ENCODE measurements at regions not wholly inside any gene's neighbourhood (a gene's known extent, or its start where the extent isn't known, plus 50 kb on each side); places are given as distances from the start of the nearest gene placed in this dataset.

DNA sequence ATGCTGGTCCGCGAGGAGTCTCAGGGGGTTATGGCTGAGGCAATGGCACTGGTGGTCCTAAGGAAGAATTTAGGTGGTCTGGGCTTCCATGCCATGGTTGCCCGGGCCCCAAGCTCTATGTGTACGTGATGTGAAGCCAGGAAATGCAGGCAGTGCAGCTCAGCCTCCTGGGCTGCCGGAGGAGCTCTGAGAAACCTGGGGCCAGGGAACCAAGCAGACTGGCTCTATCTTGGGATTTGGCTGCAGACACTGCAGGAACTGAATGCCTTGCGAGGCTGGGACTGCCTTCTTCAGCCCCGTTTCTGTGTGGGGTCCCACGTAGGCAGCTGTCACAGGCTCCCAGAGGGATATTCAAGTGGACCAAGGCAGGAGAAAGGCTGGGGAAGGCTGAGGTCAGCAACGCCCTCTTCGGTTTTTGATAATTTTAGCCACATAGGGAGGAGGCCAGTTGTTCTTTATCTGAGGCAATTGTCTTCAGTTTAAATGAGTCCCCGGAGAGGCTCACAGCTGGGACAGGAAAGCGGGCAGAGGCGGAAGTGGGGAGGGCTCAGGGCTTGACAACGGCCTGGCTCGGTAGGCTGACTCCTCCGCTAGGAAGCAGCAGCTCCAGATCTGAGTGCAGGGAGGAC lies 77.7 kb downstream of the RHOB start:
- H3K4me1 ChIP-seq (ENCODE audit: control insufficient read depth, insufficient read depth, low read length), result peaks cover 33% of the 10 kb centered on the region
- H3K4me3 ChIP-seq (ENCODE audit: low read length), result no peak overlapping the region
- no peaks in the 10 kb centered on the region for H3K9me3 ChIP-seq (ENCODE audit: control insufficient read depth, low read length)
- H3K9ac ChIP-seq (ENCODE audit: low read length), result no peak overlapping the region
- no peak for DNase-seq (ENCODE audit: low read depth)
- no peaks in the 10 kb centered on the region for H3K27me3 ChIP-seq (replicated peaks; ENCODE audit: control insufficient read depth, insufficient read depth, low read length)
- H3K36me3 ChIP-seq (ENCODE audit: control insufficient read depth, insufficient read depth, low read length, severe bottlenecking), result no peaks in the 10 kb centered on the region

DNA sequence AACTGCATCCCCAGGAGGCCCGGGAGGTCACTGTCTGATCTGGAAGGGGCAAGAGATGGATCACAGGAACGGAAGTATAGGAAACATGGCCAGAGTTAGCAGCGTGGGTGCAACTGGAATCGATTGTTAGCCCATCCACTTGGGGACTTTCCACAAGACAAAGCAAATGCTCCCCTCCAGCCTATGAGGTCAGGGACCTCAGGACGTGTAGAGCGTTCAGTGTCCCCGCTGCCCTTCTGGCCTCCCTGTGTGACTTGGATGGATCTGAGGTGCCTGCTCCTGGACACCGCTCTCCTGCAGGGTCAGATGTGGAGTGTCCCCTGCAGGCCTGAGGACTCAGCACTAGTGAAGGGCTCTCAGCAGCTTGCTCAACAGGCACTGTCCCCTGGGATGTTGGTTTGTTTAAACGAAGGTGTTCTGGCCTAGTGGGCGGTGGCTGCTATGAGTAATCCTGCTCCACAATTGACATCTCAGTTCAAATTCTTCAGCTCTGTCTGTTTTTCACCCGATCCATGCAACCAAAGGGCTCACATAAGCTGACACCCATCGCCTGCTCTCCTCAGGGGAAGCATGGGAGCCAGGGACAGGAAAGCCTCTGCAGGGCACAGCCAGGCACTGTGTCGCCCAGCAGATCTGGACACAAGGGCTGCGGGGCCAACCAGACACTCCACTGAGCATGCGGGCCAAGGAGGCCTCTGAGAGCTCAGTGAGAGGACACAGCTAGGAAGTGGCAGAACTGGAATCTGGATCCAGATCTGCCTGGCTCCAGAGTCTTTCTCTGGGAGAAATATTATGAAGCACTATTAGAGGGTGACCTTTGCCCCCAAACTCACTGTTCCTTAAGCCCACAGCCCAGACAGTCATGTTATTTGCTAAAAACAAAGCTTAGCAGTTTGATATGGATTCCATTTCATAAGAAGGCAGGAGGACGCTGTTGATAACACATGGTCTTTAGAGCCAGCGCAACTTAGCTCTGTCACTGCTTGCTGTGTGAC lies 78.5 kb downstream of the RHOB start:
- no peak overlapping the region for H3K4me3 ChIP-seq (ENCODE audit: low read length)

GRCh38 chr2:20526160-20526559 lies 79.3 kb downstream of the RHOB start:
- Histone ChIP-seq H3K27me3 (replicated peaks; ENCODE audit: control insufficient read depth, insufficient read depth, low read length) (no peaks in the 10 kb centered on the region), H3K4me1 (ENCODE audit: control insufficient read depth, insufficient read depth, low read length) (peaks cover 33% of the 10 kb centered on the region), H3K9ac (ENCODE audit: low read length) (peak overlapping the region; percentile 68), H3K36me3 (ENCODE audit: control insufficient read depth, insufficient read depth, low read length, severe bottlenecking) (no peaks in the 10 kb centered on the region), H3K9me3 (ENCODE audit: control insufficient read depth, low read length) (no peaks in the 10 kb centered on the region), H3K4me3 (ENCODE audit: low read length) (no peak overlapping the region)
- no peak for DNase-seq (ENCODE audit: low read depth)

More for the DNA sequence above, 78.5 kb downstream of the RHOB start:
- peak; percentile 86 for DNase-seq (ENCODE audit: low read depth)
- Histone ChIP-seq H3K9me3 (ENCODE audit: control insufficient read depth, low read length) (no peaks in the 10 kb centered on the region), H3K4me1 (ENCODE audit: control insufficient read depth, insufficient read depth, low read length) (peaks cover 33% of the 10 kb centered on the region), H3K36me3 (ENCODE audit: control insufficient read depth, insufficient read depth, low read length, severe bottlenecking) (no peaks in the 10 kb centered on the region), H3K27me3 (replicated peaks; ENCODE audit: control insufficient read depth, insufficient read depth, low read length) (no peaks in the 10 kb centered on the region), H3K9ac (ENCODE audit: low read length) (peak overlapping the region; percentile 1)

DNA sequence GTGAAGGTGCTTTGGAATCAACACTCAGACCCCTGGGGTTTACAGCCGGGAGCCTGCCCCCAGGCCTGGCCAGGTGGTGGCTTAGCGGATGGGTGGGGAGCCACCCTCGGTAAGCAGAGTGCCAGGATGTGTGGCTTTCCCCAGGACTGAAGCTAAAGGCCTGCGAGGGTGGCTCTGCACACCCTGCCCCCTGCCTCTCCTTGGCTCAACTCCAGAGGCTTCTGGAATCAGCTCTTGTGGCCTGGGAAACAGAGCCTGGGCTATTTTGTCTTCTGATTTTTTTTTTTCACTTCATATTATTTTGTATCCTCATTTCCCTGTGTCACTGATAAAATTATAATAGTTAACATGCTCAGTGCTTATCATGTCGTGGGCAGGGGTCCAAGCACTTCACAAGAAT lies 79.8 kb downstream of the RHOB start:
- Histone ChIP-seq H3K9ac (ENCODE audit: low read length) (peak overlapping the region; percentile 68), H3K4me1 (ENCODE audit: control insufficient read depth, insufficient read depth, low read length) (peaks cover 33% of the 10 kb centered on the region), H3K27me3 (replicated peaks; ENCODE audit: control insufficient read depth, insufficient read depth, low read length) (no peaks in the 10 kb centered on the region), H3K4me3 (ENCODE audit: low read length) (peak overlapping the region; percentile 8), H3K9me3 (ENCODE audit: control insufficient read depth, low read length) (no peaks in the 10 kb centered on the region), H3K36me3 (ENCODE audit: control insufficient read depth, insufficient read depth, low read length, severe bottlenecking) (no peaks in the 10 kb centered on the region)
- no peak for DNase-seq (ENCODE audit: low read depth)

- Histone ChIP-seq H3K9ac (ENCODE audit: low read length) (no peak overlapping the region), H3K27me3 (replicated peaks; ENCODE audit: control insufficient read depth, insufficient read depth, low read length) (peaks cover 4% of the 10 kb centered on the region), H3K4me3 (ENCODE audit: low read length) (no peak overlapping the region), H3K4me1 (ENCODE audit: control insufficient read depth, insufficient read depth, low read length) (peaks cover 33% of the 10 kb centered on the region), H3K9me3 (ENCODE audit: control insufficient read depth, low read length) (no peaks in the 10 kb centered on the region), H3K36me3 (ENCODE audit: control insufficient read depth, insufficient read depth, low read length, severe bottlenecking) (no peaks in the 10 kb centered on the region)
- DNase-seq (ENCODE audit: low read depth), result no peak
Observed at GRCh38 chr2:20528713-20529112, 81.8 kb downstream of the RHOB start.

GRCh38 chr2:20530520-20530919 lies 83.6 kb downstream of the RHOB start:
- Histone ChIP-seq H3K4me3 (ENCODE audit: low read length) (no peak overlapping the region), H3K4me1 (ENCODE audit: control insufficient read depth, insufficient read depth, low read length) (peaks cover 22% of the 10 kb centered on the region), H3K9me3 (ENCODE audit: control insufficient read depth, low read length) (no peaks in the 10 kb centered on the region), H3K36me3 (ENCODE audit: control insufficient read depth, insufficient read depth, low read length, severe bottlenecking) (no peaks in the 10 kb centered on the region), H3K27me3 (replicated peaks; ENCODE audit: control insufficient read depth, insufficient read depth, low read length) (peaks cover 4% of the 10 kb centered on the region), H3K9ac (ENCODE audit: low read length) (no peak overlapping the region)
- no peak for DNase-seq (ENCODE audit: low read depth)

DNA sequence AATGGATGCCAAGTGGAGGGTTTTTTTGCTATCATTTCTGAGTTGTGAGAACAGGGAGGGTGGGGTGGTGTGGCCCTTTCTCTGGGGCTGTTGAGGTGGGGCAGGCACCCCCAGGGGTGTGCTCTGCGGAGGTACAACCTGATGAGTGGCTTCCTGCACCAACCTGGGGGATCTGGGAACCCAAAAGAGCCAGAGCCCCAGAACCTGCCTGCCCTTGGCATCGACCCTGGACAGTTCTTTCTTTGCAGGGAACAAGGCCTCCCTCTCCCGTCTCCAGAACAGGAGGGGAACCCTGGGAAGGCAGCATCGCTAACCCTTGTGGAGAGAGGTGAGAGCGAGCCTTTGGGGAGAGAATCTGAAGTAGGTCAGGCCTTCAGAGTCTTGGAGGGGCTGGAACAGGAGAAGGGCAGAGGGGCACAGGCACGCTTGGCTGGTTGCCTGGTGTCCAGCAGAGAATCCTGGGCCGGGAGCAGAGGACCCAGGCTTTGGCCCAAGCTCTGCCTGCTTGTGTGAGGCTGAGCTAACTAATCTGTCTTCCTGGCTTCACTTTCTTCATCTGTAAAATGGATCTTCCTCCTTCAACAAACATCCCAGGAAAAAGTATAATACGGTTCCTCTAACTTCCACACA lies 84.9 kb downstream of the RHOB start:
- no peaks in the 10 kb centered on the region for H3K36me3 ChIP-seq (ENCODE audit: control insufficient read depth, insufficient read depth, low read length, severe bottlenecking)
- DNase-seq (ENCODE audit: low read depth), result no peak
- no peak overlapping the region for H3K4me3 ChIP-seq (ENCODE audit: low read length)
- no peaks in the 10 kb centered on the region for H3K9me3 ChIP-seq (ENCODE audit: control insufficient read depth, low read length)
- no peak overlapping the region for H3K9ac ChIP-seq (ENCODE audit: low read length)
- H3K4me1 ChIP-seq (ENCODE audit: control insufficient read depth, insufficient read depth, low read length), result peaks cover 9% of the 10 kb centered on the region
- peaks cover 4% of the 10 kb centered on the region for H3K27me3 ChIP-seq (replicated peaks; ENCODE audit: control insufficient read depth, insufficient read depth, low read length)

DNA sequence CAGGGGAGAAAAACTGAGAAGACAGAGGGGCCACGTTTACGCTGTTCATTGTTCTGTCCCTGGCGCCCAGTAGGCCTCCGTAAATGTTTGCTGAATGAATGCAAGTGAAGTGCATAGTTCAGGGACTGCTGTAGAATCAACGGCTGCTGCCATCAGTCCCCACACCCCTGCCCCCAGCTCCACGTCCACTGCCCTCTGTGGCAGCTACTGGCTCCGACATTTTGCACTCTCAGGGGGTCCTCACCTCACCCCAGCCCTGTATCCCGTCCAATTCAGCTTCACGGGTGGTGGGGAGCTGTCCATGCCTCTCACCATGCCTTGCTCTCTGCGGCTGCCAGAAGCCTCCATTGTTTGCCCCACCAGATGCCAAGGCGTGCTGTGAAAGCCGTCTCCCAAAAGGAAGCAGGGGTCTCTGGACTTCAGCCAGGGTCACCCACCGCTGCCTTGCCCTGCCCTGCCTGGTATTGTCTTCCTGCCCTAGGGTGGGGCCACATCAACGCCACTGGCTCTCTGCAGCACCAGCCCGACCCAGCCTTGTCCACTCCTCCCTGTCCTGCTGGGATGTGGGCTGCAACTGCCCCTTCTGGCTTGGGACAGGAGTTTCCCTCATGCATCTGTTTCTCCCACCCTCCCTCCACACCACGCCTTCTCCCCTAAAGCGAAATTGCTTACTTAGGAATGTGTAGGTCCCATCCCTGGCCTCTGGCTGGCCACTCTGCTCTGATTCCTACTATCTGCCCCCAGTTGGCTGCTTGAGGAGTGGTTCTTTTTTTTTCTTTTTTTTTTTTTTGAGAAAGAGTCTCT lies 86.0 kb downstream of the RHOB start:
- Histone ChIP-seq H3K27me3 (replicated peaks; ENCODE audit: control insufficient read depth, insufficient read depth, low read length) (peaks cover 4% of the 10 kb centered on the region), H3K9ac (ENCODE audit: low read length) (no peak overlapping the region), H3K4me3 (ENCODE audit: low read length) (no peak overlapping the region), H3K4me1 (ENCODE audit: control insufficient read depth, insufficient read depth, low read length) (no peaks in the 10 kb centered on the region), H3K36me3 (ENCODE audit: control insufficient read depth, insufficient read depth, low read length, severe bottlenecking) (no peaks in the 10 kb centered on the region), H3K9me3 (ENCODE audit: control insufficient read depth, low read length) (no peaks in the 10 kb centered on the region)
- DNase-seq (ENCODE audit: low read depth), result peak; percentile 22

DNA sequence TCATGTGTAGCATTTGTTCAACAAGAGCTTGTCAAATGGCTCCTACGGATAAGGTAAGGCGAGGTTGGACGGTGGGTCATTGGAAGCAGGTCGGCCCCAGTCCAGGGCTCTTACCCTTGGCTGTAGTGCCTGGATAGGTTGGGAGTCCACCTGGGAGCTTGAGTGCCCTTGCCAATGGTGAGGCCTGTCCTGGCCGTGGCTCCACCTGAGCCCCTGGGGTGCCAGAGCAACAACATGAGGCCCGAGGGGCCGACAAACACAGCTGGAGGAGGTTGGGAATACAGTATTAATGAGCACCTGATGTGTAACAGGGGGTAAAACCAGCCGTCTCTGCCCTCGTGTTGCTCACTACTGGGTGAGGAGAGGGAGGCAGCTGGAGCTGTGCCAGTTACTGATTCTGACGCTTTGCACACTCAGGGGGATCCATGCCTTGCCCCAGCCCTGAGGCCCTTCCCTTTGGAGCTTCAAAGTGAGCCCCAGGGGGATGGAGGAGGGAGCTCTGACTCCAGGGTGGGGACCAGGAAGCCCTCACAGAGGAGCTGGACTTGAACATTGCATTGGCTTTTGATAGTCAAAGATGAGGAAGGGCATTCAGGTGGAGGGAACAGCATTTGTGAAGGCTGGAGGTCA lies 87.2 kb downstream of the RHOB start:
- H3K27me3 ChIP-seq (replicated peaks; ENCODE audit: control insufficient read depth, insufficient read depth, low read length), result peaks cover 4% of the 10 kb centered on the region
- no peaks in the 10 kb centered on the region for H3K36me3 ChIP-seq (ENCODE audit: control insufficient read depth, insufficient read depth, low read length, severe bottlenecking)
- H3K4me3 ChIP-seq (ENCODE audit: low read length), result no peak overlapping the region
- DNase-seq (ENCODE audit: low read depth), result no peak
- no peaks in the 10 kb centered on the region for H3K4me1 ChIP-seq (ENCODE audit: control insufficient read depth, insufficient read depth, low read length)
- H3K9ac ChIP-seq (ENCODE audit: low read length), result no peak overlapping the region
- no peaks in the 10 kb centered on the region for H3K9me3 ChIP-seq (ENCODE audit: control insufficient read depth, low read length)

GRCh38 chr2:20534913-20535801 lies 88.3 kb downstream of the RHOB start:
- no peaks in the 10 kb centered on the region for H3K9me3 ChIP-seq (ENCODE audit: control insufficient read depth, low read length)
- H3K36me3 ChIP-seq (ENCODE audit: control insufficient read depth, insufficient read depth, low read length, severe bottlenecking), result no peaks in the 10 kb centered on the region
- no peak for DNase-seq (ENCODE audit: low read depth)
- peaks cover 4% of the 10 kb centered on the region for H3K27me3 ChIP-seq (replicated peaks; ENCODE audit: control insufficient read depth, insufficient read depth, low read length)
- H3K4me3 ChIP-seq (ENCODE audit: low read length), result no peak overlapping the region
- H3K4me1 ChIP-seq (ENCODE audit: control insufficient read depth, insufficient read depth, low read length), result peaks cover 8% of the 10 kb centered on the region
- H3K9ac ChIP-seq (ENCODE audit: low read length), result no peak overlapping the region

Data from adipocyte (in vitro differentiated cells).